ENCODE measurements at regions not wholly inside any gene's neighbourhood (a gene's known extent, or its start where the extent isn't known, plus 50 kb on each side); places are given as distances from the start of the nearest gene placed in this dataset.

DNA sequence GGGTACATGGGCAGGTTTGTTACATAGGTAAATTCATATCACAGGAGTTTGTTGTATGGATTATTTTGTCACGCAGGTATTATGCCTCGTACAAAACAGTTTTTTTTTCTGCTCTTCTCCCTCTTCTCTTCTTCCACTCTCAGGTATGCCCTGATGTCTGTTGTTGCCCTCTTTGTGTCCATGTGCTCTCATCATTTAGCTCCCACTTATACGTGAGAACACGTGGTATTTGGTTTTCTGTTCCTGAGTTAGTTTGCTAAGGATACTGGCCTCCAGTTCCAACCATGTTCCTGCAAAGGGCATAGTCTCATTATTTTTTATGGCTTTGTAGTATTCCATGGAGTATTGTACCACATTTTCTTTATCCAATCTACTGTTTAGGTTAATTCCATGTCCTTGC is 65.7 kb downstream of the UNC5CL start:
- Histone ChIP-seq H3K9me3 (peaks cover 7% of the 10 kb centered on the region; the same call in 1 of the 3 replicates), H3K27ac (no peak overlapping the region), H3K4me2 (no peak overlapping the region), H3K4me3 (no peak overlapping the region), H3K4me1 (no peaks in the 10 kb centered on the region)
- ChIA-PET POLR2A (no interaction called here), CTCF (interaction anchor here (1.3 kb wide), 1 partner anchor 55 kb away, joined by 5 read pairs; no protein-coding TSS in a partner anchor)
- ATAC-seq (no peak), DNase-seq (ENCODE audit: low read depth in 1 of 2, low spot score in 1 of 2) (no peak), FAIRE-seq (no peak)
- WGBS (ENCODE audit: missing lambda C conversion rate) = 80% methylated on average over 4 of the region's 4 CpGs
- no peak for TF ChIP-seq CBX8 (IDR thresholded peaks at IDR 0.05)

GRCh38 chr6:40972814-40973213 is 66.2 kb downstream of the UNC5CL start:
- Histone ChIP-seq H3K4me3 (no peak overlapping the region), H3K4me1 (no peaks in the 10 kb centered on the region), H3K4me2 (no peak overlapping the region), H3K9me3 (peaks cover 7% of the 10 kb centered on the region; the same call in 1 of the 3 replicates), H3K27ac (no peak overlapping the region)
- FAIRE-seq (no peak), ATAC-seq (no peak), DNase-seq (ENCODE audit: low read depth in 1 of 2, low spot score in 1 of 2) (no peak)
- CTCF ChIA-PET = no interaction called here
- 30% methylated on average over 3 of the region's 3 CpGs for WGBS (ENCODE audit: missing lambda C conversion rate)
- TF ChIP-seq KDM1A (IDR thresholded peaks at IDR 0.05; ENCODE audit: low read depth) (no peak), MAZ (IDR thresholded peaks at IDR 0.05; ENCODE audit: borderline replicate concordance, low read depth, low read length) (no peak), SMC3 (IDR thresholded peaks at IDR 0.05) (no peak), FOXS1 (CRISPR knock-in tag; IDR thresholded peaks at IDR 0.05) (no peak), EP300 (IDR thresholded peaks at IDR 0.05) (no peak), CBX2 (IDR thresholded peaks at IDR 0.05; ENCODE audit: borderline replicate concordance, low read depth) (no peak), BHLHE40 (IDR thresholded peaks at IDR 0.05; ENCODE audit: low read depth, low read length) (no peak), TFCP2L1 (CRISPR knock-in tag; IDR thresholded peaks at IDR 0.05) (no peak), ESRRA (IDR thresholded peaks at IDR 0.05; ENCODE audit: borderline replicate concordance, low read length) (no peak), HMGXB4 (CRISPR knock-in tag; IDR thresholded peaks at IDR 0.05; ENCODE audit: borderline replicate concordance) (no peak), SREBF2 (IDR thresholded peaks at IDR 0.05) (no peak), ZNF302 (CRISPR knock-in tag; IDR thresholded peaks at IDR 0.05) (no peak), POLR2A (IDR thresholded peaks at IDR 0.05; ENCODE audit: low read length) (no peak)
- TF ChIP-seq, protein P1, sequence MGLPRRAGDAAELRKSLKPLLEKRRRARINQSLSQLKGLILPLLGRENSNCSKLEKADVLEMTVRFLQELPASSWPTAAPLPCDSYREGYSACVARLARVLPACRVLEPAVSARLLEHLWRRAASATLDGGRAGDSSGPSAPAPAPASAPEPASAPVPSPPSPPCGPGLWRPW (IDR thresholded peaks at IDR 0.05) = no peak
- POLR2A ChIA-PET = no interaction called here

DNA sequence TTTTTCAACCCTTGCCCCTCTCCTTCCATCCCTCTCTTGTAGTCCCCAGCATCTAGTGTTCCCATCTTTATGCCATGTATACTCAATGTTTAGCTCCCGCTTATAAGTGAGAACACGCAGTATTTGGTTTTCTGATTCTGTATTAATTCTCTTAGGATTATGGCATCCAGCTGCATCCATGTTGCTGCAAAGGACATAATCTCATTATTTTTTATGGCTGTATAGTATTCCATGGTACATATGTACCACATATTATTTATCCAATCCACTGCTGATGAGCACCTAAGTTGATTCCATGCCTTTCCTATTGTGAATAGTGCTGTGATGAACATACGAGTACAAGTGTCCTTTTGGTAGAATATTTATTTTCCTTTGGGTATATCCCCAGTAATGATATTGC is 66.8 kb downstream of the UNC5CL start:
- CTCF ChIA-PET = no interaction called here
- DNase-seq (ENCODE audit: low read depth in 1 of 2, low spot score in 1 of 2) = no peak
- no peak for ATAC-seq
- no peak overlapping the region for H3K27ac ChIP-seq
- H3K4me3 ChIP-seq = no peak overlapping the region
- peaks cover 7% of the 10 kb centered on the region; the same call in 1 of the 3 replicates for H3K9me3 ChIP-seq
- no peak overlapping the region for H3K4me2 ChIP-seq
- H3K4me1 ChIP-seq = no peaks in the 10 kb centered on the region
- POLR2A ChIA-PET = no interaction called here
- 96% methylated on average over 3 of the region's 3 CpGs for WGBS (ENCODE audit: missing lambda C conversion rate)
- no peak for FAIRE-seq
- no peak for TF ChIP-seq ZC3H11A (IDR thresholded peaks at IDR 0.05)
- no peak for TF ChIP-seq RNF2 (IDR thresholded peaks at IDR 0.05; ENCODE audit: borderline replicate concordance, low read depth)
- no peak for TF ChIP-seq CBX8 (IDR thresholded peaks at IDR 0.05)
- TF ChIP-seq NR3C1 (IDR thresholded peaks at IDR 0.05) = no peak
- TF ChIP-seq MAZ (IDR thresholded peaks at IDR 0.05; ENCODE audit: borderline replicate concordance, low read depth, low read length) = no peak
- TF ChIP-seq TFCP2L1 (CRISPR knock-in tag; IDR thresholded peaks at IDR 0.05) = no peak
- TF ChIP-seq TP53 (CRISPR knock-in tag; IDR thresholded peaks at IDR 0.05) = no peak
- no peak for TF ChIP-seq PBX3 (IDR thresholded peaks at IDR 0.05)
- no peak for TF ChIP-seq NPAS2 (CRISPR knock-in tag; IDR thresholded peaks at IDR 0.05; ENCODE audit: borderline replicate concordance)
- TF ChIP-seq ZNF302 (CRISPR knock-in tag; IDR thresholded peaks at IDR 0.05) = no peak
- no peak for TF ChIP-seq HDAC2 (IDR thresholded peaks at IDR 0.05)
